K562 (cell line): ENCODE measurements at regions not wholly inside any gene's neighbourhood (a gene's known extent, or its start where the extent isn't known, plus 50 kb on each side); places are given as distances from the start of the nearest gene placed in this dataset.

Experiments
- ATAC-seq: fragments of 200-7000 bp; cut with Tn5 transposase; 3 replicates; pipeline ENCODE4 v1.9.1; 2020; ENCODE audit warnings: moderate library complexity
- BruUV-seq: library from RNA; stranded (reverse); fragments of 400-500 nt; replicated peaks from 2 replicates; lab custom pipeline; 2021; lab: Mats Ljungman, UMichigan
- CTCF ChIA-PET: fragments of 300-600 bp; formaldehyde crosslinking; extraction: SDS; loops from one replicate; lab custom pipeline; 2021; ENCODE audit warnings: low intra/inter-chr PET ratio; lab: Yijun Ruan, JAX
- POLR2A ChIA-PET: fragments of 300-600, 350-650 bp; sonication (Branson Sonifier 250); formaldehyde crosslinking; extraction: SDS; loops from one replicate; lab custom pipeline; 2021; ENCODE audit warnings: antibody characterized with exemption, inconsistent platforms; lab: Yijun Ruan, JAX
- DNase-seq, 4 experiments: peaks; one replicate each; pipeline versions ENCODE4 v3.0.0 to v3.0.0-alpha.2; 2011 to 2018; ENCODE audit warnings: low spot score in 3 of 4, mixed read lengths in 3 of 4; ENCODE audit errors: extremely low read depth in 1 of 4
- FAIRE-seq: peaks from 2 replicates; lab custom pipeline; 2011; peaks lifted over from hg19 to GRCh38; lab: Jason Lieb, UNC
- H2AFZ ChIP-seq: 2 replicates; pipeline ENCODE4 v1.6.0; 2011; ENCODE audit warnings: low read depth, low read length, control low read depth, inconsistent platforms
- H3K27ac ChIP-seq: fragments of 200-600 bp; 3 replicates; pipeline ENCODE4 v1.8.0; 2011; ENCODE audit warnings: low read depth, mild to moderate bottlenecking, control low read depth, inconsistent platforms, low read length, moderate library complexity, mixed read lengths; ENCODE audit errors: extremely low read depth
- H3K27me3 ChIP-seq, 2 experiments: fragments of 300-600 bp in 1 of 2; 2 replicates in 1 of 2; 3 replicates in 1 of 2; pipeline versions ENCODE4 v1.6.0 to v1.8.0; 2011; ENCODE audit warnings: inconsistent platforms in 2 of 2, low read length in 2 of 2, mild to moderate bottlenecking in 1 of 2, mixed read lengths in 1 of 2, moderate library complexity in 1 of 2; ENCODE audit not compliant: control insufficient read depth in 2 of 2, insufficient read depth in 2 of 2
- H3K36me3 ChIP-seq: fragments of 300-600 bp; 3 replicates; pipeline ENCODE4 v1.8.0; 2011; ENCODE audit warnings: mild to moderate bottlenecking, low read length, inconsistent platforms; ENCODE audit not compliant: control insufficient read depth, insufficient read depth
- H3K4me1 ChIP-seq, 2 experiments: fragments of 200-600 bp in 1 of 2; replicated peaks in 1 of 2; 2 replicates in 1 of 2; 3 replicates in 1 of 2; pipeline versions ENCODE4 v1.5.1 to v1.8.0; 2011; ENCODE audit warnings: inconsistent platforms in 2 of 2, low read length in 2 of 2, mild to moderate bottlenecking in 1 of 2, mixed read lengths in 1 of 2, moderate library complexity in 1 of 2; ENCODE audit not compliant: control insufficient read depth in 2 of 2, insufficient read depth in 2 of 2
- H3K4me2 ChIP-seq: 2 replicates; pipeline ENCODE4 v1.6.1; 2011; ENCODE audit warnings: low read length, control low read depth, inconsistent platforms, mixed read lengths; ENCODE audit not compliant: insufficient read depth
- H3K4me3 ChIP-seq: fragments of 200-600 bp; sonication (generic), shearing (Covaris generic); 2 replicates; pipeline ENCODE4 v1.5.1; 2016; ENCODE audit warnings: control low read depth, inconsistent platforms
- H3K79me2 ChIP-seq: fragments of 200-600 bp; 3 replicates; pipeline ENCODE4 v1.8.0; 2011; ENCODE audit warnings: low read length, inconsistent platforms; ENCODE audit not compliant: control insufficient read depth, insufficient read depth
- H3K9ac ChIP-seq, 2 experiments: 2 replicates each; pipeline versions ENCODE4 v1.6.0 to v1.6.1; 2011; ENCODE audit warnings: low read depth in 2 of 2, low read length in 2 of 2, control low read depth in 1 of 2, inconsistent platforms in 1 of 2, mild to moderate bottlenecking in 1 of 2, mixed read lengths in 1 of 2; ENCODE audit not compliant: insufficient read depth in 1 of 2
- H3K9me1 ChIP-seq: one replicate; pipeline ENCODE4 v1.6.0; 2011; ENCODE audit warnings: inconsistent platforms, mild to moderate bottlenecking, low read length, moderate library complexity; ENCODE audit not compliant: control insufficient read depth, insufficient read depth
- H3K9me3 ChIP-seq: replicated peaks from 2 replicates; pipeline ENCODE4 v1.5.1; 2011; ENCODE audit warnings: low read depth, low read length, inconsistent platforms; ENCODE audit not compliant: control insufficient read depth, insufficient read depth
- H4K20me1 ChIP-seq: replicated peaks from 2 replicates; pipeline ENCODE4 v1.6.1; 2011; ENCODE audit warnings: low read length, inconsistent platforms, mixed read lengths; ENCODE audit not compliant: control insufficient read depth, insufficient read depth
- IFI16 ChIP-seq: fragments of 250-450 bp; sonication (Bioruptor Pico); IDR thresholded peaks from 2 replicates; pipeline ENCODE4 v2.1.2; 2022; ENCODE audit warnings: mild to moderate bottlenecking, inconsistent platforms
- KLF13 ChIP-seq: fragments of 450-650 bp; IDR thresholded peaks from 2 replicates; pipeline ENCODE4 v1.6.1; 2016; ENCODE audit warnings: missing genetic modification characterization, low read depth, mild to moderate bottlenecking, missing compliant biosample characterization, moderate library complexity, borderline replicate concordance
- MNT ChIP-seq, 2 experiments: fragments of 450-650 bp; conservative IDR thresholded peaks; 2 replicates each; pipeline ENCODE4 v1.6.1; 2017; ENCODE audit warnings: mild to moderate bottlenecking in 2 of 2, moderate library complexity in 2 of 2
- PHB2 ChIP-seq: fragments of 450-650 bp; IDR thresholded peaks from 2 replicates; pipeline ENCODE4 v1.6.1; 2017; ENCODE audit warnings: low read depth
- SREBF2 ChIP-seq: sonication (generic); formaldehyde crosslinking; IDR thresholded peaks from 2 replicates; pipeline ENCODE4 v1.4.0; 2020; ENCODE audit warnings: mild to moderate bottlenecking, missing genetic modification reagents
- SRSF9 ChIP-seq: fragments of 200-400 bp; formaldehyde crosslinking; IDR thresholded peaks from 2 replicates; pipeline ENCODE4 v1.6.1; 2017; ENCODE audit warnings: low read depth, low read length, borderline replicate concordance
- TAF7 ChIP-seq: fragments of 450-650 bp; IDR thresholded peaks from 2 replicates; pipeline ENCODE4 v1.6.1; 2016; ENCODE audit warnings: missing genetic modification characterization, missing compliant biosample characterization
- TRIM28 ChIP-seq: fragments of 450-650 bp; IDR thresholded peaks from 2 replicates; pipeline ENCODE4 v1.6.1; 2017
- WHSC1 ChIP-seq: IDR thresholded peaks from one replicate; pipeline ENCODE4 v1.6.1; 2012; ENCODE audit warnings: low read length, control low read depth, inconsistent platforms
- ZNF384 ChIP-seq: IDR thresholded peaks from 2 replicates; pipeline ENCODE4 v1.6.1; 2012; ENCODE audit warnings: low read depth, low read length, improper control_type of control experiment
- in situ Hi-C: fragments of 300-500 bp; cut with MboI; formaldehyde crosslinking; loops from 4 replicates; pipeline ENCODE4 v1.15.0; 2018; ENCODE audit warnings: inconsistent platforms, mixed read lengths
- intact Hi-C: fragments of 100-400 bp; cut with micrococcal nuclease; formaldehyde crosslinking; loops from 2 replicates; pipeline ENCODE4 v1.14.2; 2022
- TF ChIP-seq, protein P1 (sequence below), 2 experiments: fragments of 450-650 bp; IDR thresholded peaks; 2 replicates each; pipeline ENCODE4 v1.6.1; 2016; ENCODE audit warnings: mild to moderate bottlenecking in 2 of 2, borderline replicate concordance in 1 of 2, low read depth in 1 of 2, moderate library complexity in 1 of 2
- TF ChIP-seq, protein P2 (sequence below): fragments of 250-450 bp; sonication (Bioruptor Pico); IDR thresholded peaks from 2 replicates; pipeline ENCODE4 v1.5.1; 2021; ENCODE audit warnings: mild to moderate bottlenecking

GRCh38 chr6:81633391-81633790, 119.1 kb downstream of the TENT5A start:
- Histone ChIP-seq H3K9me3 (no peaks in the 10 kb centered on the region), H3K36me3 (no peaks in the 10 kb centered on the region), H3K4me2 (no peak overlapping the region), H3K4me3 (no peak overlapping the region), H3K4me1 (no peaks in the 10 kb centered on the region), H3K27me3 (no peaks in the 10 kb centered on the region), H2AFZ (no peak overlapping the region), H3K9ac (no peak overlapping the region), H3K9me1 (no peaks in the 10 kb centered on the region), H3K27ac (no peak overlapping the region), H3K79me2 (no peaks in the 10 kb centered on the region), H4K20me1 (no peaks in the 10 kb centered on the region)
- DNase-seq (no peak), ATAC-seq (no peak), FAIRE-seq (no peak)
- no TSS peak for BruUV-seq
- in situ Hi-C loops (no loop called here), intact Hi-C loops (no loop called here)
- ChIA-PET POLR2A (no interaction called here), CTCF (no interaction called here)
- TF ChIP-seq KLF13 (tag) (no peak), SRSF9 (no peak), SREBF2 (no peak), TRIM28 (no peak), WHSC1 (no peak), ZNF384 (no peak), MNT (conservative IDR thresholded peaks at IDR 0.05) (no peak), IFI16 (CRISPR knock-in tag) (no peak), TAF7 (tag) (no peak), PHB2 (no peak)
- TF ChIP-seq, protein P1, sequence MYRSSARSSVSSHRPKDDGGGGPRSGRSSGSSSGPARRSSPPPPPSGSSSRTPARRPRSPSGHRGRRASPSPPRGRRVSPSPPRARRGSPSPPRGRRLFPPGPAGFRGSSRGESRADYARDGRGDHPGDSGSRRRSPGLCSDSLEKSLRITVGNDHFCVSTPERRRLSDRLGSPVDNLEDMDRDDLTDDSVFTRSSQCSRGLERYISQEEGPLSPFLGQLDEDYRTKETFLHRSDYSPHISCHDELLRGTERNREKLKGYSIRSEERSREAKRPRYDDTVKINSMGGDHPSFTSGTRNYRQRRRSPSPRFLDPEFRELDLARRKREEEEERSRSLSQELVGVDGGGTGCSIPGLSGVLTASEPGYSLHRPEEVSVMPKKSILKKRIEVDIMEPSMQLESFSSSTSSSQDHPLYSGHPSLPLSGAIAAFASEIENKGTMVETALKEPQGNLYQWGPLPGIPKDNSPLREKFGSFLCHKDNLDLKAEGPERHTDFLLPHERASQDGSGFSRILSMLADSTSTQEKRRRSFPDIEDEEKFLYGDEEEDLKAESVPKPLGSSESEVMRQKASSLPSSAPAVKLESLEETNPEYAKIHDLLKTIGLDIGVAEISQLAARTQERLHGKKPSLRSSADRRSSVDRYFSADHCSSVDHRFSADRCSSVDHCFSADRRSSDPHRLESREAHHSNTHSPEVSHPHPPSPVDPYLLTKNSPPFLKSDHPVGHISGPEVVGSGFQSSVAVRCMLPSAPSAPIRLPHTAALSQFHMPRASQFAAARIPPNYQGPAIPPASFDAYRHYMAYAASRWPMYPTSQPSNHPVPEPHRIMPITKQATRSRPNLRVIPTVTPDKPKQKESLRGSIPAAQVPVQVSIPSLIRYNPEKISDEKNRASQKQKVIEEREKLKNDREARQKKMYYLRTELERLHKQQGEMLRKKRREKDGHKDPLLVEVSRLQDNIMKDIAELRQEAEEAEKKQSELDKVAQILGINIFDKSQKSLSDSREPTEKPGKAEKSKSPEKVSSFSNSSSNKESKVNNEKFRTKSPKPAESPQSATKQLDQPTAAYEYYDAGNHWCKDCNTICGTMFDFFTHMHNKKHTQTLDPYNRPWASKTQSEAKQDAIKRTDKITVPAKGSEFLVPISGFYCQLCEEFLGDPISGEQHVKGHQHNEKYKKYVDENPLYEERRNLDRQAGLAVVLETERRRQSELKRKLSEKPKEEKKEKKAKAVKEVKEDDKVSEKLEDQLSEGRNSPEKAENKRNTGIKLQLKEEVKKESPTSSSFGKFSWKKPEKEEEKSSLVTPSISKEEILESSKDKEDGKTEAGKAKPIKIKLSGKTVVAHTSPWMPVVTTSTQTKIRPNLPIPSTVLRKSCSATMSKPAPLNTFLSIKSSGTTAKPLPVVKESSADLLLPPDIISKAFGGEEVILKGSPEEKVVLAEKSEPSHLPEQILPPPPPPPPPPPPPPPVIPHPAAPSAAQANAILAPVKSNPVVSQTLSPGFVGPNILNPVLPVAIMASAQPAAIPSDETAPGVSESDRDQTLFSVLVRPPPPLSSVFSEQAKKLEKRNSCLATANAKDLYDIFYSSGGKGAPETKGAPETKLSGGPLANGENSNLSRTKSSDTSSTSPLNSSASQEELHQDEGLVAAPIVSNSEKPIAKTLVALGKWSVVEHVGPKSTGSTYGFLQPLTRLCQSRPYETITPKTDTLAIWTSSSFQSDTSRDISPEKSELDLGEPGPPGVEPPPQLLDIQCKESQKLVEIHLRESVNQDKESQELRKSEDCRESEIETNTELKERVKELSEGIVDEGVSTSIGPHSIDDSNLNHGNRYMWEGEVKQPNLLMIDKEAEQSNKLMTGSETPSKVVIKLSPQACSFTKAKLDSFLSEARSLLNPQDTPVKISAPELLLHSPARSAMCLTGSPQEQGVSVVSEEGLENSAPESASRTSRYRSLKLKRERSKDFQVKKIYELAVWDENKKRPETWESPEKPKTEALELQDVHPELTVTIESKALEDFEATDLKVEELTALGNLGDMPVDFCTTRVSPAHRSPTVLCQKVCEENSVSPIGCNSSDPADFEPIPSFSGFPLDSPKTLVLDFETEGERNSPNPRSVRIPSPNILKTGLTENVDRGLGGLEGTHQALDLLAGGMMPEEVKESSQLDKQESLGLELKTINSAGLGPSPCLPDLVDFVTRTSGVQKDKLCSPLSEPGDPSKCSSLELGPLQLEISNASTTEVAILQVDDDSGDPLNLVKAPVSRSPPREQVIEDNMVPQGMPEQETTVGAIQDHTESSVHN (IDR thresholded peaks at IDR 0.05; ENCODE audit: borderline replicate concordance in 1 of 2, low read depth in 1 of 2) = no peak
- TF ChIP-seq, protein P2, sequence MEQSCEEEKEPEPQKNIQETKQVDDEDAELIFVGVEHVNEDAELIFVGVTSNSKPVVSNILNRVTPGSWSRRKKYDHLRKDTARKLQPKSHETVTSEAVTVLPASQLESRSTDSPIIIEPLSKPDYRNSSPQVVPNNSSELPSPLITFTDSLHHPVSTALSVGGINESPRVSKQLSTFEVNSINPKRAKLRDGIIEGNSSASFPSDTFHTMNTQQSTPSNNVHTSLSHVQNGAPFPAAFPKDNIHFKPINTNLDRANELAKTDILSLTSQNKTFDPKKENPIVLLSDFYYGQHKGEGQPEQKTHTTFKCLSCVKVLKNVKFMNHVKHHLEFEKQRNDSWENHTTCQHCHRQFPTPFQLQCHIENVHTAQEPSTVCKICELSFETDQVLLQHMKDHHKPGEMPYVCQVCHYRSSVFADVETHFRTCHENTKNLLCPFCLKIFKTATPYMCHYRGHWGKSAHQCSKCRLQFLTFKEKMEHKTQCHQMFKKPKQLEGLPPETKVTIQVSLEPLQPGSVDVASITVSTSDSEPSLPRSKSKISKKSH (CRISPR knock-in tag) = no peak
